GM23248 (cell line): ENCODE measurements at regions not wholly inside any gene's neighbourhood (a gene's known extent, or its start where the extent isn't known, plus 50 kb on each side); places are given as distances from the start of the nearest gene placed in this dataset.
A peak's percentile ranks its signal among the peaks of the same experiment; 100 is the strongest.

Experiments
- DNase-seq: peaks from one replicate; pipeline ENCODE4 v3.0.0-alpha.2; 2015
- H2AFZ ChIP-seq: fragments of 200-600 bp; sonication (generic); 2 replicates; pipeline ENCODE4 v1.6.1; 2016; ENCODE audit warnings: antibody characterized with exemption
- H3F3A ChIP-seq: fragments of 200-600 bp; sonication (generic); 2 replicates; pipeline ENCODE4 v1.6.1; 2016; ENCODE audit warnings: mild to moderate bottlenecking, antibody characterized with exemption, mixed run types; ENCODE audit not compliant: insufficient read depth
- H3K27ac ChIP-seq: fragments of 200-600 bp; sonication (generic); 2 replicates; pipeline ENCODE4 v1.5.1; 2016; ENCODE audit warnings: mild to moderate bottlenecking
- H3K27me3 ChIP-seq: fragments of 200-600 bp; sonication (generic); replicated peaks from 2 replicates; pipeline ENCODE4 v1.6.1; 2016; ENCODE audit warnings: mild to moderate bottlenecking; ENCODE audit not compliant: insufficient read depth
- H3K36me3 ChIP-seq: fragments of 200-600 bp; sonication (generic); 2 replicates; pipeline ENCODE4 v1.6.1; 2016; ENCODE audit warnings: low read depth, mild to moderate bottlenecking
- H3K4me1 ChIP-seq: fragments of 200-600 bp; sonication (generic); 2 replicates; pipeline ENCODE4 v1.6.1; 2016; ENCODE audit warnings: mild to moderate bottlenecking; ENCODE audit not compliant: insufficient read depth
- H3K4me2 ChIP-seq: fragments of 200-600 bp; sonication (generic); one replicate; pipeline ENCODE4 v1.6.1; 2016; ENCODE audit warnings: mild to moderate bottlenecking; ENCODE audit not compliant: unreplicated experiment
- H3K4me3 ChIP-seq: fragments of 200-600 bp; sonication (generic); 2 replicates; pipeline ENCODE4 v1.5.1; 2016; ENCODE audit warnings: mild to moderate bottlenecking
- H3K79me2 ChIP-seq: fragments of 200-600 bp; sonication (generic); 2 replicates; pipeline ENCODE4 v1.6.1; 2016; ENCODE audit warnings: mild to moderate bottlenecking; ENCODE audit not compliant: insufficient read depth
- H3K9ac ChIP-seq: fragments of 200-600 bp; sonication (generic); 2 replicates; pipeline ENCODE4 v1.6.1; 2016; ENCODE audit warnings: mild to moderate bottlenecking
- H3K9me2 ChIP-seq: fragments of 200-600 bp; sonication (generic); 2 replicates; pipeline ENCODE4 v1.6.1; 2016; ENCODE audit warnings: mixed run types, mild to moderate bottlenecking, moderate library complexity; ENCODE audit not compliant: insufficient read depth
- H3K9me3 ChIP-seq: fragments of 200-600 bp; sonication (generic); one replicate; pipeline ENCODE4 v1.6.1; 2017; ENCODE audit warnings: low read depth
- H4K20me1 ChIP-seq: fragments of 200-600 bp; sonication (generic); 2 replicates; pipeline ENCODE4 v1.6.0; 2016; ENCODE audit not compliant: insufficient read depth
- EZH2 ChIP-seq: fragments of 200-600 bp; sonication (generic); IDR thresholded peaks from 2 replicates; pipeline ENCODE4 v1.6.1; 2018; ENCODE audit warnings: antibody characterized with exemption, mild to moderate bottlenecking; ENCODE audit not compliant: insufficient read depth, poor library complexity, severe bottlenecking
- EZH2phosphoT487 ChIP-seq: fragments of 200-600 bp; sonication (generic); IDR thresholded peaks from 2 replicates; pipeline ENCODE4 v1.6.1; 2018; ENCODE audit warnings: antibody characterized with exemption, moderate library complexity, mild to moderate bottlenecking, low read depth; ENCODE audit not compliant: insufficient read depth
- WGBS, 2 experiments: methylation state at CpG; one replicate each; pipeline ENCODE4 v1.1.6; 2015 to 2017; ENCODE audit warnings: low lambda C conversion rate in 2 of 2, low coverage in 1 of 2; ENCODE audit errors: missing lambda C conversion rate in 2 of 2; 5-methylcytosine and 5-hydroxymethylcytosine counted together
- in situ Hi-C: fragments of 300-500 bp; cut with MboI; formaldehyde crosslinking; loops from 2 replicates; pipeline ENCODE4 v1.15.0; 2020

DNA sequence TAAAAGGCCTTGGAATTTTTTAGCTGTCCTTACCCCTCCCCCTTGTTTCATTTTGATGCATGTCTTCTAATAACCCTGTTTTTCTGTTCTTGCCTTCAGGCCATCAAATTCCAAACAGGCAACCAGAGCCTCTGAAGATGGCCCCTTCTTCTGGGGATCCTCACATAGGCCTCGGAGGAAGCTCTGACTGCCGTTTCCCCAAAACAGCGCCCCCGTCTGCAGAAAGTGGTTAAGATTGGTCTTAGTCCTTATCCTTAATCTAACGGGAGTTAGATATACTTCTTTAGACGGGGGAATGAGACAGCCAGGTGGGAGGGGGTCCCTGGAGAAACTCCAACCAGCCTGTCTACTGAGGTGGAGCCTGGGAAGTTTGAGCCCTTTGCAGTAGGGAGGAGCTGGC, 226.3 kb upstream of the ZNF608 start:
- H3K9me3 ChIP-seq = no peaks in the 10 kb centered on the region
- H3K36me3 ChIP-seq = no peaks in the 10 kb centered on the region
- H3K9ac ChIP-seq = no peak overlapping the region
- no peaks in the 10 kb centered on the region for H3F3A ChIP-seq
- H3K27ac ChIP-seq = no peak overlapping the region
- H3K9me2 ChIP-seq = no peaks in the 10 kb centered on the region
- H3K27me3 ChIP-seq = no peaks in the 10 kb centered on the region
- no peak overlapping the region for H3K4me3 ChIP-seq
- H2AFZ ChIP-seq = no peak overlapping the region
- TF ChIP-seq EZH2phosphoT487 (no peak), EZH2 (no peak)
- H3K4me1 ChIP-seq = no peaks in the 10 kb centered on the region
- in situ Hi-C loops = no loop called here
- WGBS, 2 experiments = 84 to 88% methylated on average over 6 of the region's 6 CpGs
- no peak for DNase-seq
- H3K79me2 ChIP-seq = no peaks in the 10 kb centered on the region
- H4K20me1 ChIP-seq = no peaks in the 10 kb centered on the region
- no peak overlapping the region for H3K4me2 ChIP-seq

GRCh38 chr5:124973661-124974060, 227.2 kb upstream of the ZNF608 start:
- Histone ChIP-seq H3K36me3 (no peaks in the 10 kb centered on the region), H3F3A (no peaks in the 10 kb centered on the region), H3K4me3 (no peak overlapping the region), H3K27ac (no peak overlapping the region), H3K9me3 (no peaks in the 10 kb centered on the region), H3K4me1 (no peaks in the 10 kb centered on the region), H3K27me3 (no peaks in the 10 kb centered on the region), H3K9ac (no peak overlapping the region), H3K9me2 (no peaks in the 10 kb centered on the region), H2AFZ (no peak overlapping the region), H4K20me1 (no peaks in the 10 kb centered on the region), H3K79me2 (no peaks in the 10 kb centered on the region), H3K4me2 (no peak overlapping the region)
- WGBS, 2 experiments = 88 to 91% methylated on average over 6 of the region's 6 CpGs
- in situ Hi-C loops = no loop called here
- DNase-seq = no peak
- no peak for TF ChIP-seq EZH2phosphoT487
- no peak for TF ChIP-seq EZH2

DNA sequence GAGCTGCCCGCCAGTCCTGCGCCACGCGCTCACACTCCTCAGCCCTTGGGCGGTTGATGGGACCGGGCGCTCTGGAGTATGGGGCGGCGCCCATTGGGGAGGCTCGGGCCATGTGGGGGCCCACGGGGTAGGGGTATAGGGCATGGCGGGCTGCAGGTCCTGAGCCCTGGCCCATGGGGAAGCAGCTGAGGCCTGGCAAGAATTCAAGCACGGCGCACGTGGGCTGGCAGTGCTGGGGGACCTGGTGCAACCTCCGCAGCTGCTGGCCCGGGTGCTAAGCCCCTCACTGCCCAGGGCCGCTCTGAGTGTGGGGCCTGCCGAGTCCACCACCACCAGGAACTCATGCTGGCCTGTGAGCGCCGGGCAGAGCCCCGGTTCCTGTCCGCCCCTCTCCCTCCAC, 229.6 kb upstream of the ZNF608 start:
- Histone ChIP-seq H3K79me2 (no peaks in the 10 kb centered on the region), H3K9ac (no peak overlapping the region), H3K4me1 (no peaks in the 10 kb centered on the region), H3K27me3 (no peaks in the 10 kb centered on the region), H3K27ac (no peak overlapping the region), H3F3A (no peaks in the 10 kb centered on the region), H3K36me3 (no peaks in the 10 kb centered on the region), H3K9me3 (no peaks in the 10 kb centered on the region), H4K20me1 (no peaks in the 10 kb centered on the region), H2AFZ (no peak overlapping the region), H3K9me2 (no peaks in the 10 kb centered on the region), H3K4me3 (no peak overlapping the region), H3K4me2 (no peak overlapping the region)
- TF ChIP-seq EZH2 = no peak
- TF ChIP-seq EZH2phosphoT487 = no peak
- in situ Hi-C loops = no loop called here
- DNase-seq = no peak
- WGBS, 2 experiments = 92 to 94% methylated on average over 16 to 23 of the region's 23 CpGs

GRCh38 chr5:124979251-124979650, 232.8 kb upstream of the ZNF608 start:
- no peaks in the 10 kb centered on the region for H3K9me2 ChIP-seq
- DNase-seq = peak; percentile 4
- in situ Hi-C loops = no loop called here
- no peaks in the 10 kb centered on the region for H3K79me2 ChIP-seq
- H3F3A ChIP-seq = no peaks in the 10 kb centered on the region
- no peaks in the 10 kb centered on the region for H4K20me1 ChIP-seq
- no peak overlapping the region for H3K9ac ChIP-seq
- WGBS, 2 experiments = 22 to 33% methylated on average over 2 of the region's 2 CpGs
- no peak overlapping the region for H3K4me3 ChIP-seq
- no peak overlapping the region for H3K4me2 ChIP-seq
- no peaks in the 10 kb centered on the region for H3K9me3 ChIP-seq
- no peaks in the 10 kb centered on the region for H3K27me3 ChIP-seq
- no peak overlapping the region for H3K27ac ChIP-seq
- no peaks in the 10 kb centered on the region for H3K36me3 ChIP-seq
- H3K4me1 ChIP-seq = no peaks in the 10 kb centered on the region
- peak overlapping the region; percentile 48 for H2AFZ ChIP-seq
- TF ChIP-seq EZH2 = no peak
- no peak for TF ChIP-seq EZH2phosphoT487

GRCh38 chr5:124980163-124980941, 233.9 kb upstream of the ZNF608 start:
- no peak overlapping the region for H3K9ac ChIP-seq
- H3K9me2 ChIP-seq = no peaks in the 10 kb centered on the region
- no peaks in the 10 kb centered on the region for H3K79me2 ChIP-seq
- no peak for DNase-seq
- in situ Hi-C loops = no loop called here
- H3K4me2 ChIP-seq = no peak overlapping the region
- no peak overlapping the region for H3K27ac ChIP-seq
- no peaks in the 10 kb centered on the region for H4K20me1 ChIP-seq
- no peaks in the 10 kb centered on the region for H3K9me3 ChIP-seq
- H3K36me3 ChIP-seq = no peaks in the 10 kb centered on the region
- WGBS, 2 experiments = 32 to 35% methylated on average over 9 of the region's 9 CpGs
- no peaks in the 10 kb centered on the region for H3F3A ChIP-seq
- H3K27me3 ChIP-seq = no peaks in the 10 kb centered on the region
- TF ChIP-seq EZH2phosphoT487 (no peak), EZH2 (no peak)
- no peaks in the 10 kb centered on the region for H3K4me1 ChIP-seq
- no peak overlapping the region for H2AFZ ChIP-seq
- no peak overlapping the region for H3K4me3 ChIP-seq
